GM12878 (cell line): ENCODE measurements at regions not wholly inside any gene's neighbourhood (a gene's known extent, or its start where the extent isn't known, plus 50 kb on each side); places are given as distances from the start of the nearest gene placed in this dataset.
A peak's percentile ranks its signal among the peaks of the same experiment; 100 is the strongest.

Experiments
- BCL3 ChIP-seq: IDR thresholded peaks from 2 replicates; pipeline ENCODE4 v1.6.1; 2011; ENCODE audit warnings: borderline replicate concordance, low read depth, mild to moderate bottlenecking, moderate library complexity, low read length; ENCODE audit not compliant: insufficient read depth, poor library complexity, severe bottlenecking
- E2F8 ChIP-seq: fragments of 450-650 bp; IDR thresholded peaks from 2 replicates; pipeline ENCODE4 v1.6.1; 2018; ENCODE audit warnings: mild to moderate bottlenecking, low read depth, moderate library complexity; ENCODE audit not compliant: partially characterized antibody
- EZH2 ChIP-seq: IDR thresholded peaks from 2 replicates; pipeline ENCODE4 v1.6.1; 2012; ENCODE audit warnings: low read depth, mild to moderate bottlenecking, control low read depth, inconsistent platforms, low read length, borderline replicate concordance; ENCODE audit not compliant: control insufficient read depth
- GABPA ChIP-seq: IDR thresholded peaks from 2 replicates; pipeline ENCODE4 v1.6.1; 2014; ENCODE audit warnings: antibody characterized with exemption, low read depth, mild to moderate bottlenecking, inconsistent platforms
- HCFC1 ChIP-seq: fragments of 150-350 bp; IDR thresholded peaks from 2 replicates; pipeline ENCODE4 v1.6.1; 2014; ENCODE audit warnings: low read length
- MXI1 ChIP-seq: fragments of 150-350 bp; IDR thresholded peaks from 2 replicates; pipeline ENCODE4 v1.6.1; 2011; ENCODE audit warnings: low read depth, mild to moderate bottlenecking, inconsistent platforms, low read length, improper control_type of control experiment
- MYC ChIP-seq: IDR thresholded peaks from 2 replicates; pipeline ENCODE4 v1.6.1; 2011; ENCODE audit warnings: mild to moderate bottlenecking, low read length, moderate library complexity, inconsistent platforms; ENCODE audit not compliant: insufficient read depth, insufficient replicate concordance, insufficient read length, severe bottlenecking
- POLR2AphosphoS5 ChIP-seq: IDR thresholded peaks from 2 replicates; pipeline ENCODE4 v1.6.1; 2011; ENCODE audit warnings: mild to moderate bottlenecking, low read length, inconsistent platforms
- RBBP5 ChIP-seq: fragments of 200-600 bp; sonication (generic); conservative IDR thresholded peaks from 2 replicates; pipeline ENCODE4 v1.6.1; 2016
- SREBF1 ChIP-seq: IDR thresholded peaks from 2 replicates; pipeline ENCODE4 v1.6.1; 2012; ENCODE audit warnings: mild to moderate bottlenecking, low read length
- TAF1 ChIP-seq: IDR thresholded peaks from 2 replicates; pipeline ENCODE4 v1.6.1; 2011; ENCODE audit warnings: mild to moderate bottlenecking, low read depth, low read length, borderline replicate concordance

GRCh38 chr2:144331674-144332355, 188.1 kb downstream of the ZEB2 start (continued):
- no peak for TF ChIP-seq BCL3
- no peak for TF ChIP-seq SREBF1
- TF ChIP-seq TAF1 = 0 out of 2 replicates have a peak, but pooled peaks have one; percentile 14
- 0 out of 2 replicates have a peak, but pooled peaks have one; percentile 54 for TF ChIP-seq RBBP5
- TF ChIP-seq POLR2AphosphoS5 = no peak
- no peak for TF ChIP-seq HCFC1
- no peak for TF ChIP-seq GABPA
- peak; percentile 66; the same call in 1 of the 2 replicates for TF ChIP-seq MXI1
- TF ChIP-seq EZH2 = no peak
- no peak for TF ChIP-seq E2F8
- peak; percentile 32 for TF ChIP-seq MYC
